Progenitor cell of endocrine pancreas (in vitro differentiated cells): ENCODE measurements at regions not wholly inside any gene's neighbourhood (a gene's known extent, or its start where the extent isn't known, plus 50 kb on each side); places are given as distances from the start of the nearest gene placed in this dataset.

Experiments used
- DNase-seq: peaks from one replicate; pipeline ENCODE4 v3.0.0; 2021; ENCODE audit warnings: low spot score; ENCODE audit not compliant: unreplicated experiment
- H3K27ac Mint-ChIP-seq: 2 replicates; pipeline ENCODE4 v1.8.0; 2021; ENCODE audit warnings: mild to moderate bottlenecking, moderate library complexity, mixed read lengths
- H3K27me3 Mint-ChIP-seq: 2 replicates; pipeline ENCODE4 v1.8.0; 2021; ENCODE audit warnings: mixed read lengths
- H3K36me3 Mint-ChIP-seq: 2 replicates; pipeline ENCODE4 v1.8.0; 2022; ENCODE audit warnings: mixed read lengths; ENCODE audit not compliant: insufficient read depth
- H3K4me1 Mint-ChIP-seq: 2 replicates; pipeline ENCODE4 v1.8.0; 2021; ENCODE audit warnings: low read depth, mixed read lengths
- H3K4me3 Mint-ChIP-seq: 2 replicates; pipeline ENCODE4 v1.8.0; 2021; ENCODE audit warnings: low read depth, mild to moderate bottlenecking, moderate library complexity, mixed read lengths
- H3K9me3 Mint-ChIP-seq: 2 replicates; pipeline ENCODE4 v1.8.0; 2021; ENCODE audit warnings: low read depth, mixed read lengths
- TF ChIP-seq, protein P1 (sequence below): fragments of 200-600 bp; sonication (generic); IDR thresholded peaks from one replicate; pipeline ENCODE4 v1.5.0; 2021; ENCODE audit warnings: antibody characterized with exemption, mild to moderate bottlenecking; ENCODE audit not compliant: unreplicated experiment

DNA sequence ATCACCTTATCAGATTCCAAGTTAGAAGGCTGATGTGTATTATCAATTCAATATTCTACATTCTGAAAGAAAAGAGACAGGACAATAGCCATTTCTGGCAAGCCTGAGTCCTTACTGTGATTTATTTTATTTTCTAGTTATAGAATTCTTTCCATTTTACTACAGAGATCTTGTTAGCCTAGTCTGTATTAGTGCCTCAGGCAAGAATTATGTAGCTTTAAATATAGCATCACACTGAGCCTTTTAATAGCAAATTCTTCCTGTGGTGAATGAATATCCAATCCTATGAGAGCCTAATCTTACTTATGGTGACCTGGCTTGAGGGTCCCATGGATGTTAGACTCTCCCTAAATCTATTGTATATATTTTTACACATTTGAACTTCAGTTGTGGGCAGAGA lies 732.8 kb upstream of the CITED2 start:
- Mint-ChIP-seq H3K4me1 (peaks cover 3% of the 10 kb centered on the region), H3K36me3 (no peaks in the 10 kb centered on the region), H3K27ac (no peak overlapping the region), H3K4me3 (no peak overlapping the region), H3K9me3 (no peaks in the 10 kb centered on the region), H3K27me3 (no peaks in the 10 kb centered on the region)
- TF ChIP-seq, protein P1, sequence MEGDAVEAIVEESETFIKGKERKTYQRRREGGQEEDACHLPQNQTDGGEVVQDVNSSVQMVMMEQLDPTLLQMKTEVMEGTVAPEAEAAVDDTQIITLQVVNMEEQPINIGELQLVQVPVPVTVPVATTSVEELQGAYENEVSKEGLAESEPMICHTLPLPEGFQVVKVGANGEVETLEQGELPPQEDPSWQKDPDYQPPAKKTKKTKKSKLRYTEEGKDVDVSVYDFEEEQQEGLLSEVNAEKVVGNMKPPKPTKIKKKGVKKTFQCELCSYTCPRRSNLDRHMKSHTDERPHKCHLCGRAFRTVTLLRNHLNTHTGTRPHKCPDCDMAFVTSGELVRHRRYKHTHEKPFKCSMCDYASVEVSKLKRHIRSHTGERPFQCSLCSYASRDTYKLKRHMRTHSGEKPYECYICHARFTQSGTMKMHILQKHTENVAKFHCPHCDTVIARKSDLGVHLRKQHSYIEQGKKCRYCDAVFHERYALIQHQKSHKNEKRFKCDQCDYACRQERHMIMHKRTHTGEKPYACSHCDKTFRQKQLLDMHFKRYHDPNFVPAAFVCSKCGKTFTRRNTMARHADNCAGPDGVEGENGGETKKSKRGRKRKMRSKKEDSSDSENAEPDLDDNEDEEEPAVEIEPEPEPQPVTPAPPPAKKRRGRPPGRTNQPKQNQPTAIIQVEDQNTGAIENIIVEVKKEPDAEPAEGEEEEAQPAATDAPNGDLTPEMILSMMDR, result no peak
- no peak for DNase-seq

DNA sequence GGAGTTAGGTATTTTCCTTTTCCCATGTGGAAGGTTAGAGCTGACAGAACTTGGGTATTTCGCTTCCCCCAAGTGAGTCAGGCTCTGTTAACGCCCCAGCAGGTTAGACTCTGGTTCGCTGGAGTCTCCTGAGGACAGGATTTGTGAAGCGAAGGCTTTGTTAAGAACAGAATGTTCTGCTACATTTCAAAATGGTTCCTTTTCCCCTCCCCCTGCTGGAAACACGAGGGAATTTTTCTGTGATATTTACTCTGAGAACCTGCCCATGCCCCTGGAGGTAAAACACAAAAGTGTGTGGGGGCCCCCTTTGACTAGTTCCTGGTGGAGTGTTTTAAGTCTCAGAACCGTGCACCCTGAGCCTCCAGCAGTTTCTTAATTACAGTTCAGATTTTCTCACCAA lies 731.4 kb upstream of the CITED2 start:
- no peak overlapping the region for H3K4me3 Mint-ChIP-seq
- H3K9me3 Mint-ChIP-seq, result no peaks in the 10 kb centered on the region
- DNase-seq, result no peak
- peak overlapping the region; percentile 86 for H3K27ac Mint-ChIP-seq
- no peaks in the 10 kb centered on the region for H3K36me3 Mint-ChIP-seq
- TF ChIP-seq, protein P1, result peak; percentile 54
- peaks cover 3% of the 10 kb centered on the region for H3K4me1 Mint-ChIP-seq
- no peaks in the 10 kb centered on the region for H3K27me3 Mint-ChIP-seq

DNA sequence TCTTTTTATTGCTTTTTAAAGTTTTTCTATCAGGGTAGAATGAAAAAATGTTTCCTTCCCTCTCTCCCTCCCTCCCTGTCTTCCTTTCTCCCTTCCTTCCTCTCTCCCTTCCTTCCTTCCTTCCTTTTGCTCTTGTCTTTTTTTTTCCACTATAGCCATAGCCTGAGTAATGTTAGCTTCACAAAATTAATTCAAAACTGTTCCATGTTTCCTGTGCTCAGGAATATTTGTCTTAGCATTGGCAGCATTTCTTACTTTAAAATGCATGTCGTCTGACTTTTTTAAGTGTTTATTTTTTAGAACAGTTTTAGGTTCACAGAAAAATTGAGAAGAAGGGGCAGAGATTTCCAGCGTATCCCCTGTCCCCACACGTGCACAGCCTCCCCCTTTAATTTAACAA lies 730.8 kb upstream of the CITED2 start:
- DNase-seq, result no peak
- H3K27ac Mint-ChIP-seq, result no peak overlapping the region
- H3K27me3 Mint-ChIP-seq, result no peaks in the 10 kb centered on the region
- H3K36me3 Mint-ChIP-seq, result no peaks in the 10 kb centered on the region
- H3K4me3 Mint-ChIP-seq, result no peak overlapping the region
- no peaks in the 10 kb centered on the region for H3K9me3 Mint-ChIP-seq
- TF ChIP-seq, protein P1, result no peak
- peaks cover 3% of the 10 kb centered on the region for H3K4me1 Mint-ChIP-seq

DNA sequence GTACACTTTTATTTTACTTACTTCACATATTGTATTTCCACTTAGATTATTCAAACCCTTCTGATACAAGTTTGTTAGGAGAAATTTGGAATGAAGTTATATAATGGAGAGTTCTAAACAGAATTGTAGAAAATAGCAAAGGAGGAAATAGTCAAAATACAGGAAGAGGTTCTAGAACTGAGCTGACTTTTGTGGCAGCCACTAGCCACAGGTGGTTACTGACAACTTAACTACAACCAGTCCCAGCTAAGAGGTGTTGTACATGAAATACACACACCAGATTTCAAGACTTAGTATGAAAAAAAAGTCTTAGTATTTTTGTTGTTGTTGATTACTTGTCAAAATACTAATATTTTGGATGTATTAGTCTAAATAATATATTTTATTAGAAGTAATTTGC lies 727.4 kb upstream of the CITED2 start:
- Mint-ChIP-seq H3K9me3 (no peaks in the 10 kb centered on the region), H3K27ac (no peak overlapping the region), H3K4me3 (no peak overlapping the region), H3K36me3 (no peaks in the 10 kb centered on the region), H3K27me3 (no peaks in the 10 kb centered on the region), H3K4me1 (peaks cover 3% of the 10 kb centered on the region)
- no peak for DNase-seq
- TF ChIP-seq, protein P1, result no peak

DNA sequence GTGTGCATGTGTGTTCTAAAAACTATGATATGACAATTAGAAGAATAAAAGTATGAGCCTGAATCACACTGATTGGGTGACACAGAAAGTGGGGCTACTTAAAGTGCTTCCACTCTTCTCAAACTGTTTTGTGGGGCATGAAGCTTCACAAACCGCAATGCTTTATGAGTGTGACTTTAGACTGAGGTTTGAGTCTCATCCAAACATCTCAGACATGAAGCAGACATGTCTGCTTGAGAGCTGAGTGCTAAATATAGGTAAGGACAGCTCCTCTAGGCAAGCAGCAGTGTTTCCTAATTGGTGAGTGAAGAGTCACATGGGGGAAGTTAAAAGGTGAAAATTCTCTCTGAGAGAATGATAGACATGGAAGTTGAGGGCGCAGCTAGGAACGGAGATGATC lies 726.9 kb upstream of the CITED2 start:
- DNase-seq, result no peak
- peaks cover 3% of the 10 kb centered on the region for H3K4me1 Mint-ChIP-seq
- TF ChIP-seq, protein P1, result no peak
- no peaks in the 10 kb centered on the region for H3K27me3 Mint-ChIP-seq
- no peaks in the 10 kb centered on the region for H3K9me3 Mint-ChIP-seq
- no peak overlapping the region for H3K4me3 Mint-ChIP-seq
- H3K36me3 Mint-ChIP-seq, result no peaks in the 10 kb centered on the region
- H3K27ac Mint-ChIP-seq, result no peak overlapping the region

DNA sequence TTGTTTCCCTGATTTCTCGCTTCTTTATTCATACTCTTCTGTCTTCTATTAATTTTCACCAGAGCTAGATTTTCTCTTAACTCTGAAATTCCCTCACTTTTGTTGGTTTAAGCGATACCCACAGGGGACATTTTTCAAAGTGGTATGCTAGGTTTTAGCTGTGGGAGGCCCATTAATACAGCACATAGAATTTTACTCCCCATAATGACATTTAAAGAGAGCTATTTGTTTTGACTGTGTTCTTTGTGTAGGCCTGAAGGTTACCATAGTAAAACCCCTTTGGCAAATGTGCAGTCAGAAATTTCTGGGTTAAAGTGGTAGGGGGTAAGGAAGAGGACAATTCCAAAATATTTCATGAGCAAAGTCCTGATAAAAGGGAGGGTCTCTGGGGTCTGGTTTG lies 721.1 kb upstream of the CITED2 start:
- Mint-ChIP-seq H3K9me3 (no peaks in the 10 kb centered on the region), H3K4me3 (no peak overlapping the region), H3K27ac (no peak overlapping the region), H3K27me3 (no peaks in the 10 kb centered on the region), H3K36me3 (no peaks in the 10 kb centered on the region), H3K4me1 (peaks cover 8% of the 10 kb centered on the region)
- no peak for DNase-seq
- TF ChIP-seq, protein P1, result no peak
